NCI-H526 (cell line): ENCODE measurements at regions not wholly inside any gene's neighbourhood (a gene's known extent, or its start where the extent isn't known, plus 50 kb on each side); places are given as distances from the start of the nearest gene placed in this dataset.
"Not testable (repeated sequence)": the region's sequence is repeated elsewhere in the genome, so short reads cannot be mapped to it uniquely, and the experiment has no call there.

Experiments used
- DNase-seq, 2 experiments: peaks; one replicate each; lab custom pipeline; 2025; lab: John Stamatoyannopoulos, UW

- DNase-seq: no peak
These were observed 1046.8 kb downstream of the SLITRK5 start for GRCh38 chr13:88717946-88718345.

GRCh38 chr13:88718781-88719180 is 1047.6 kb downstream of the SLITRK5 start:
- no peak for DNase-seq

GRCh38 chr13:88726075-88726474 is 1054.9 kb downstream of the SLITRK5 start:
- no peak for DNase-seq

DNA sequence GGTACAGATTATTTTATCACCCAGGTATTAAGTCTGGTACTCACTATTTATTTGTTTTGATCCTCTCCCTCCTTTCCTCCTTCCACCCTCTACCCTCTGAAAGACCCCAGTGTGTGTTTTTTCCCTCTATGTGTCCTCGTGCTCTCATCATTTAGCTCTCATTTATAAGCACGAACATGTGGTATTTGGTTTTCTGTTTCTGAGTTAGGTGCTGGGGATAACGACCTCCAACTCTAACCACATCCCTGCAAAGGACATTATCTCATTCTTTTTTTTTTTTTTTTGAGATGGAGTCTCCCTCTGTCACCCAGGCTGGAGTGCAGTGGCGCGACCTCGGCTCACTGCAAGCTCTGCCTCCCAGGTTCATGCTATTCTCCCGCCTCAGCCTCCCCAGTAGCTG is 1056.1 kb downstream of the SLITRK5 start:
- DNase-seq: not testable (repeated sequence)

DNA sequence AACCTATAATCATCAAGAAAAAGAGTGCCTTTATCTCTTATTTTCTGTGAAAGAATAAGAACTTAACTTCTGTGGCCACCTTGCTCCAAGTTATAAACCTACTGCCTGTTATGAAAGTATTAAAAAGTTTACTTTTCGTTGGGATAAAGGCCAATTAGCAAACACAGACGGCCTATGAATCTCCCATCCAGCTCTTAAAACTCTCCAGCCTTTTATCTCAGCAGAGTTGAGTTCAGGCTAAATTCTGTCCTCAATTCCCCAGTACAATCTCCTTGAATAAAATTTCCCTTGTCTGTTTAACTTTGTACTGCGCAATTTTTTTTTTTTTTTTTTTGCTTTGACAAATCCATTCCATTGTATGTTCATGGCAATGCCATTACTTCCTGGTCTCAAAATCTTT is 1058.4 kb downstream of the SLITRK5 start:
- DNase-seq: no peak

- DNase-seq: no peak
These were observed 1064.9 kb downstream of the SLITRK5 start for GRCh38 chr13:88736026-88736425.

DNA sequence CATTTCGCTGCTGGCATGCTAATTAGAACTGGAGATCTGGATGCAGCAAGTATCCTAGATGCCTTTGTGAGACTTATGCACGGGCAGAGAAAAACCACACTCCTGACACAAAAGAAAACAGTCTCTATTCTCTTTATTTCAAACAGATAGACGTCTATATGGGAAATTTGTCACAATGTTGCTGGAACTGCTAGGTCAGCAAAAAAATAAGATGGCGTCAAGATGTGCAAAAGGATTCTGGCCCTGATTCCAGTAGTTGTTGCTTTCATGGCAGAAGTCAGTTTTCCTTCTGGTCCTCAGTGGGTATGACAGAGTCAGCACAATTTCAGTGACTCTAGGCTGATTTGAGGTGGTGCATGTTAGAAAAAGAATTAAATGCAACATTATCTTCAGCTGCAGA is 1068.0 kb downstream of the SLITRK5 start:
- no peak for DNase-seq

DNA sequence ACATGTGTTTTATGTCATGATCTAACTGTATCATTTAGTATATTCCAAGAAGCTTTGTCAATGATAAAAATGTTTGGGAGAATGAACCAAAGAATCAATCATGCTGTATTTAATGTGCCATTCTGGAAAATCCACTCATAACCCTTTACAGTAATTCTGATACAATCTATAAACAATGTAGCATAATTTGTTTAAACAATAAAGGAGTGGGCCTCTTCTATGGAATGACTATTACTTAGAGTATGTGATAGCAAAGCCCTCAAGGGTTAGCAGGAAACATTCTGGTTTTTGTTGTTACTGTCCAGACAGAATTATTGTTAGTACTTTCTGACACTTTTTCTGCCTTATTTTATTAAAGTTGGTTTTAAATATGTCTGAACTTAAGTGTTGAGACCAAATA is 1073.1 kb downstream of the SLITRK5 start:
- no peak for DNase-seq

DNA sequence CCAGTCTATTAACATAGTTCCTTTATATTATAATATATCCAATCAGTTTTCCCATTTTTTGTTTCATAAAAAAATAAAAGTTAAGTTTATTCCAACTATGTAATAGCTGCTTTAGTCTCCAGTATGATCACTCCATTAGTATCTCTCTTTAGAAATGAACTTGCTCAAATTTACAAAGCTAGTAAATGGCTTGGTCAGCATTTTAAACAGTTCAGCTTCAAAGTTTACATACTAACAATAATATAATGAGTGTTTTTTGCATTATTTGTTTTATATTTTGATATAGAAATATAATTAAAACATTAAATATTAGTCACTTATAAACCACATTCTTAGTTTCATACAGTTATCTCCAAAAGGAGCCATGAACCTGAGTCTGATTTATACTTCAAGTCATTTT is 1073.8 kb downstream of the SLITRK5 start:
- no peak for DNase-seq

DNA sequence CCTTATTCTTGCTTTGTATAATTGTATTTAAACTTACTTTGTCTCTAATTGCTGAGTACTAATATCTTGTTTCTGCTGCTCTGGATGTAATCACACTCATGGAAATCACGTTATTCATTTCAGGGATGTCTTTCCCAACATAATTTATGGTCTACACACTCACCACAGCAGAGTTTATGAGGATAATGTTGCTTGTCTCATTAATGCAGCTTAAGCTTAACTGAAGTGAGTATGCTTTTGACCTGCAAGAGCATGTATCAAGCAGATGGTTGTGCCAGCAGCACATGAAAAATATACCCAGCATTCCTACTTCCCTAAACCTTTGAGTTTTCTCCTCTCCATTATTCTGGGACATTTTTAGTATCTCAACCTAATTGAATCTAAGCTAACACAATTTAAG is 1080.9 kb downstream of the SLITRK5 start:
- no peak for DNase-seq

DNA sequence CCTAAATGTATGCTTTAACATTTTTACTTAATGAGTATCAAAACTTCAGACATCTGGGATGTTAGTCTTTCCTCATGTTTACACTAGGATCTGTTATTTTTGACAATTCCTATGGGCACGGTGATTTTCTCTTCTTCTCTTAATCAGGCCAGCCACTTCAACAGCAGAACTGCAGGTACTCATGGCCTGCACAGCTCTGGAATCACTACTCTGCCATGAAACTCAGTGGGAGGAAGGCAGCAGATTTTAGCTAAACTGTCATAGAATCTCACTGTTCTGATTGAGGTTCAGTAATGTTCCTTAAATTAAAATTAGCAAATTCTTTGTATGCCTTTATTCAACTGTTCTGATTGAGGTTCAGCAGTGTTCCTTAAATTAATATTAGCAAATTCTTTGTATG is 1083.0 kb downstream of the SLITRK5 start:
- no peak for DNase-seq

- DNase-seq: peak in 1 of 2 experiments; percentile 10
These were observed 1090.0 kb downstream of the SLITRK5 start for GRCh38 chr13:88761145-88761544.

GRCh38 chr13:88764103-88764502 is 1092.9 kb downstream of the SLITRK5 start:
- DNase-seq: no peak

- no peak for DNase-seq
These were observed 1129.3 kb downstream of the SLITRK5 start for GRCh38 chr13:88800505-88800904.

GRCh38 chr13:88801361-88801760 is 1130.2 kb downstream of the SLITRK5 start:
- no peak for DNase-seq

DNA sequence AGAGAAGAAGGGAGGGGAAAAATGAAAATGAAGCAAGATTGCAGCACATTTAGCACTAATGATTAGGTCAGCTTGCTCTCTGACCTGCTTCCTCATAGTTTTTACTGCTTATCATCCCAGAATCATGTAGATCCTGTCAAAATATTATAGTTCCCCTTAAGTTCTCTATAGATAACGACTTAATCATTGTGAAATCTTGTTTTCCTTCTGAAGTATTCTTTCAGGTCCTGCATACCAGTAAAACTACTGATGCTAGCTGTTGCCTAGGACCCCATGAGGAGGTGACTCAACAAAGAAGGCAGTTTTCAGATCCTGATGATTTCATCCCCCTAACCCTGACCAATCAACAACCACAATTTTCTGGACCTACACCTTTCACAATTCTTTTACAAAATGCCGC is 1131.7 kb downstream of the SLITRK5 start:
- DNase-seq: no peak

GRCh38 chr13:88806438-88806837 is 1135.3 kb downstream of the SLITRK5 start:
- DNase-seq: no peak

- no peak for DNase-seq
These were observed 1146.4 kb downstream of the SLITRK5 start for GRCh38 chr13:88817560-88817959.

- DNase-seq: no peak
These were observed 1151.9 kb downstream of the SLITRK5 start for GRCh38 chr13:88823114-88823513.

DNA sequence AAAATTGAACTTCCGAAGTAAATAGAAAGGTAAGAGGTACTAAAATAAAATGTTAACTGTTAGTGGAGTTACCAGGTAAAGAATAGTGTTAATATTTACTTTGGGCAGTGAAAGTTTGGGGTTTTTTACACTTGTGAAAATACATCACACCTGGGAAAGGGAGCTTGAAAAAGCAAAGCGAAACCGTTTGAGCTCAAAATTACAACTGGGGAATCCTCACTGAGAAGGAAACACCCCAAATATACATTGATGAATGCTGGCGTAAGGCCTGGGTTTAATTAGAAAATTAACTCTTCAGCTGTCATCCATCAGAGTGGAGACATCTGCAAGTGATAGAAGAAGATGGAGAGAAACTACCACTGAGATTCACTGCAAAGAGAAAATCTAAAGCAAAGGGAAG is 1153.0 kb downstream of the SLITRK5 start:
- DNase-seq: no peak

- DNase-seq: no peak
These were observed 1168.9 kb downstream of the SLITRK5 start for GRCh38 chr13:88840085-88840484.

- not testable (repeated sequence) for DNase-seq
These were observed 1181.1 kb downstream of the SLITRK5 start for GRCh38 chr13:88852293-88852692.

DNA sequence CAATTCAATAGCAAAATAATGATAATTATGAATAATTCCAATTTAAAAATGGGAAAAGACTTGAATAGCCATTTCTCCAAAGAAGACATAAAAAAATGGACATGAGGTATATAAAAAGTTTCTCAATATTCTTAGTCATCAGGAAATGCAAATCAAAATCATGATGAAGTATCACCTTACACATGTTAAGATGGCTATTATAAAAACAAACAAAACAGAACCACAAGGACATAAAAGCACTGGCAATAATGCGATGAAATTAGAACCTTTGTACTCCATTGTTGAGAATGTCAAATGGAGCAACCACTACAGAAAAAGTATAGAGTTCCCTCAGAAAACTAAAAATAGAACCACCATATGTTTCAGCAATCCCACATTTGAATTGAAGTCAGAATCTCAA is 1186.1 kb downstream of the SLITRK5 start:
- peak; percentile 73 to 75 for DNase-seq

DNA sequence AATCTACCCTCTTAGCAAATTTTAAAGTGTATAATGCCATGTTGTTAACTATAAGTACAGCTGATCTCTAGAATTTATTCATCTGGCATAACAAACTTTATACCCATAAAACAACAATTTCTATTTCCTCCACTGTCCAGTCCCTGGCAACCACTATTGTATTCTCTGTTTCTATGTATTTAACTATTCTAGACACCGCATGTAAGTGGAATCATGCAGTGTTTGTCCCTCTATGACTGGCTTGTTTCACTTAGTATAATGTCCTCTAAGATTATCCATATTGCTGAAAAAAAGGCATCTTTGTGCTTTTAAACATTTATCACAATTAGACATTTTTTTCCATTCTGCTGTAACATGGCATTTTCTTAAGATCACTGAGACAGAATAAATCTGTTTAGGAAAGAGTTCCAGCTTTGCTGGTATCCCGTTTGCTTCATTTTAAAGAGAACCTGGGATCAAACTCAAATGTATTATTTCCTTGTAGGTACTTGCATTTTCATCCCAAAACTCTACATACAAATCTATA is 1191.0 kb downstream of the SLITRK5 start:
- DNase-seq: no peak

- DNase-seq: no peak
These were observed 1191.9 kb downstream of the SLITRK5 start for GRCh38 chr13:88863116-88863515.
